HG03045 (cell line): ENCODE measurements at regions not wholly inside any gene's neighbourhood (a gene's known extent, or its start where the extent isn't known, plus 50 kb on each side); places are given as distances from the start of the nearest gene placed in this dataset.

ENCODE experiments used
- ATAC-seq: cut with Tn5 transposase; IDR thresholded peaks from one replicate; pipeline ENCODE4 v1.9.1; 2021; ENCODE audit warnings: mild to moderate bottlenecking, moderate library complexity; ENCODE audit not compliant: unreplicated experiment

GRCh38 chr3:70899816-70900215, 587.4 kb upstream of the MDFIC2 start:
- ATAC-seq, result no peak

- no peak for ATAC-seq
These were observed 577.6 kb upstream of the MDFIC2 start for GRCh38 chr3:70890020-70890394.

GRCh38 chr3:70889162-70890019, 577.0 kb upstream of the MDFIC2 start:
- no peak for ATAC-seq

GRCh38 chr3:70885636-70886035, 573.2 kb upstream of the MDFIC2 start:
- ATAC-seq, result no peak

- no peak for ATAC-seq
These were observed 569.7 kb upstream of the MDFIC2 start for GRCh38 chr3:70882104-70882503.

GRCh38 chr3:70880421-70880820, 568.0 kb upstream of the MDFIC2 start:
- no peak for ATAC-seq

- ATAC-seq, result no peak
These were observed 563.7 kb upstream of the MDFIC2 start for GRCh38 chr3:70876154-70876553.

- no peak for ATAC-seq
These were observed 561.8 kb upstream of the MDFIC2 start for GRCh38 chr3:70874196-70874595.

- no peak for ATAC-seq
These were observed 561.2 kb upstream of the MDFIC2 start for GRCh38 chr3:70873686-70874085.

GRCh38 chr3:70871909-70872656, 559.6 kb upstream of the MDFIC2 start:
- no peak for ATAC-seq

- ATAC-seq, result no peak
These were observed 558.1 kb upstream of the MDFIC2 start for GRCh38 chr3:70870576-70870975.

- no peak for ATAC-seq
These were observed 556.1 kb upstream of the MDFIC2 start for GRCh38 chr3:70868561-70868960.

GRCh38 chr3:70863049-70863448, 550.6 kb upstream of the MDFIC2 start:
- no peak for ATAC-seq

- ATAC-seq, result no peak
These were observed 549.4 kb upstream of the MDFIC2 start for GRCh38 chr3:70861855-70862254.

GRCh38 chr3:70861234-70861633, 548.8 kb upstream of the MDFIC2 start:
- no peak for ATAC-seq

- ATAC-seq, result no peak
These were observed 545.5 kb upstream of the MDFIC2 start for GRCh38 chr3:70857916-70858315.

- ATAC-seq, result no peak
These were observed 544.1 kb upstream of the MDFIC2 start for GRCh38 chr3:70856414-70857162.

- no peak for ATAC-seq
These were observed 542.7 kb upstream of the MDFIC2 start for GRCh38 chr3:70855149-70855548.

- no peak for ATAC-seq
These were observed 541.7 kb upstream of the MDFIC2 start for GRCh38 chr3:70854108-70854507.

- no peak for ATAC-seq
These were observed 540.9 kb upstream of the MDFIC2 start for GRCh38 chr3:70853161-70853944.
